Glutamatergic neuron (in vitro differentiated cells): ENCODE measurements at regions not wholly inside any gene's neighbourhood (a gene's known extent, or its start where the extent isn't known, plus 50 kb on each side); places are given as distances from the start of the nearest gene placed in this dataset.

Experiments used
- DNase-seq: peaks from one replicate; pipeline ENCODE4 v3.0.0; 2022
- H3K27ac Mint-ChIP-seq: one replicate; pipeline ENCODE4 v1.8.0; 2020; ENCODE audit warnings: mild to moderate bottlenecking, mixed read lengths, inconsistent platforms; ENCODE audit not compliant: unreplicated experiment
- H3K27me3 Mint-ChIP-seq: one replicate; pipeline ENCODE4 v1.8.0; 2020; ENCODE audit warnings: mild to moderate bottlenecking, moderate library complexity, mixed read lengths, inconsistent platforms; ENCODE audit not compliant: unreplicated experiment
- H3K36me3 Mint-ChIP-seq: one replicate; pipeline ENCODE4 v1.8.0; 2020; ENCODE audit warnings: mild to moderate bottlenecking, mixed read lengths, inconsistent platforms; ENCODE audit not compliant: unreplicated experiment
- H3K4me1 Mint-ChIP-seq: one replicate; pipeline ENCODE4 v1.8.0; 2020; ENCODE audit warnings: mild to moderate bottlenecking, low read depth, mixed read lengths, inconsistent platforms; ENCODE audit not compliant: unreplicated experiment
- H3K4me3 Mint-ChIP-seq: one replicate; pipeline ENCODE4 v1.8.0; 2020; ENCODE audit warnings: mild to moderate bottlenecking, mixed read lengths, inconsistent platforms; ENCODE audit not compliant: unreplicated experiment
- H3K9me3 Mint-ChIP-seq: one replicate; pipeline ENCODE4 v1.8.0; 2020; ENCODE audit warnings: mild to moderate bottlenecking, moderate library complexity, mixed read lengths, inconsistent platforms; ENCODE audit not compliant: unreplicated experiment
- CTCF ChIP-seq: fragments of 200-600 bp; sonication (generic); IDR thresholded peaks from one replicate; pipeline ENCODE4 v1.5.0; 2021; ENCODE audit not compliant: partially characterized antibody, unreplicated experiment

GRCh38 chr3:64382153-64382552, 156.9 kb upstream of the PRICKLE2 start:
- no peaks in the 10 kb centered on the region for H3K36me3 Mint-ChIP-seq
- no peak for DNase-seq
- no peak for TF ChIP-seq CTCF
- H3K27me3 Mint-ChIP-seq, result peaks cover 3% of the 10 kb centered on the region
- H3K27ac Mint-ChIP-seq, result no peak overlapping the region
- peaks cover 5% of the 10 kb centered on the region for H3K4me1 Mint-ChIP-seq
- H3K4me3 Mint-ChIP-seq, result no peak overlapping the region
- no peaks in the 10 kb centered on the region for H3K9me3 Mint-ChIP-seq

- Mint-ChIP-seq H3K27me3 (peaks cover 2% of the 10 kb centered on the region), H3K4me1 (peaks cover 5% of the 10 kb centered on the region), H3K9me3 (no peaks in the 10 kb centered on the region), H3K4me3 (no peak overlapping the region), H3K27ac (no peak overlapping the region), H3K36me3 (no peaks in the 10 kb centered on the region)
- DNase-seq, result no peak
- no peak for TF ChIP-seq CTCF
These were observed 156.1 kb upstream of the PRICKLE2 start for GRCh38 chr3:64381367-64381766.

- H3K27me3 Mint-ChIP-seq, result peaks cover 1% of the 10 kb centered on the region
- peaks cover 4% of the 10 kb centered on the region for H3K4me1 Mint-ChIP-seq
- no peak for TF ChIP-seq CTCF
- peaks cover 8% of the 10 kb centered on the region for H3K36me3 Mint-ChIP-seq
- H3K9me3 Mint-ChIP-seq, result no peaks in the 10 kb centered on the region
- no peak overlapping the region for H3K4me3 Mint-ChIP-seq
- DNase-seq, result no peak
- no peak overlapping the region for H3K27ac Mint-ChIP-seq
These were observed 155.3 kb upstream of the PRICKLE2 start for GRCh38 chr3:64380546-64380945.

- Mint-ChIP-seq H3K4me1 (no peaks in the 10 kb centered on the region), H3K4me3 (no peak overlapping the region), H3K27me3 (peaks cover 2% of the 10 kb centered on the region), H3K9me3 (peaks cover 1% of the 10 kb centered on the region), H3K27ac (no peak overlapping the region), H3K36me3 (peaks cover 8% of the 10 kb centered on the region)
- DNase-seq, result no peak
- TF ChIP-seq CTCF, result no peak
These were observed 154.0 kb upstream of the PRICKLE2 start for GRCh38 chr3:64379221-64379620.

- Mint-ChIP-seq H3K9me3 (peaks cover 1% of the 10 kb centered on the region), H3K4me3 (no peak overlapping the region), H3K36me3 (peaks cover 8% of the 10 kb centered on the region), H3K4me1 (no peaks in the 10 kb centered on the region), H3K27me3 (peaks cover 2% of the 10 kb centered on the region), H3K27ac (no peak overlapping the region)
- DNase-seq, result no peak
- TF ChIP-seq CTCF, result no peak
These were observed 152.7 kb upstream of the PRICKLE2 start for GRCh38 chr3:64377942-64378341.
